Endothelial cell (in vitro differentiated cells): ENCODE measurements at regions not wholly inside any gene's neighbourhood (a gene's known extent, or its start where the extent isn't known, plus 50 kb on each side); places are given as distances from the start of the nearest gene placed in this dataset.

Source experiments
- DNase-seq: peaks from one replicate; pipeline ENCODE4 v3.0.0; 2021; ENCODE audit warnings: low spot score
- H3K27ac Mint-ChIP-seq: one replicate; pipeline ENCODE4 v1.8.0; 2021; ENCODE audit warnings: mixed read lengths, inconsistent platforms; ENCODE audit not compliant: unreplicated experiment
- H3K27me3 Mint-ChIP-seq: one replicate; pipeline ENCODE4 v1.8.0; 2021; ENCODE audit warnings: mild to moderate bottlenecking, moderate library complexity, mixed read lengths, inconsistent platforms; ENCODE audit not compliant: unreplicated experiment
- H3K36me3 Mint-ChIP-seq: one replicate; pipeline ENCODE4 v1.8.0; 2021; ENCODE audit warnings: mild to moderate bottlenecking, low read depth, mixed read lengths, inconsistent platforms; ENCODE audit not compliant: unreplicated experiment
- H3K4me1 Mint-ChIP-seq: one replicate; pipeline ENCODE4 v1.8.0; 2021; ENCODE audit warnings: mild to moderate bottlenecking, mixed read lengths, inconsistent platforms; ENCODE audit not compliant: unreplicated experiment
- H3K4me3 Mint-ChIP-seq: one replicate; pipeline ENCODE4 v1.8.0; 2021; ENCODE audit warnings: mild to moderate bottlenecking, mixed read lengths, inconsistent platforms; ENCODE audit not compliant: unreplicated experiment
- H3K9me3 Mint-ChIP-seq: one replicate; pipeline ENCODE4 v1.8.0; 2021; ENCODE audit warnings: mixed read lengths, inconsistent platforms; ENCODE audit not compliant: unreplicated experiment
- TF ChIP-seq, protein P1 (sequence below): fragments of 200-600 bp; sonication (generic); IDR thresholded peaks from one replicate; pipeline ENCODE4 v1.5.0; 2021; ENCODE audit warnings: antibody characterized with exemption; ENCODE audit not compliant: unreplicated experiment

- TF ChIP-seq, protein P1, sequence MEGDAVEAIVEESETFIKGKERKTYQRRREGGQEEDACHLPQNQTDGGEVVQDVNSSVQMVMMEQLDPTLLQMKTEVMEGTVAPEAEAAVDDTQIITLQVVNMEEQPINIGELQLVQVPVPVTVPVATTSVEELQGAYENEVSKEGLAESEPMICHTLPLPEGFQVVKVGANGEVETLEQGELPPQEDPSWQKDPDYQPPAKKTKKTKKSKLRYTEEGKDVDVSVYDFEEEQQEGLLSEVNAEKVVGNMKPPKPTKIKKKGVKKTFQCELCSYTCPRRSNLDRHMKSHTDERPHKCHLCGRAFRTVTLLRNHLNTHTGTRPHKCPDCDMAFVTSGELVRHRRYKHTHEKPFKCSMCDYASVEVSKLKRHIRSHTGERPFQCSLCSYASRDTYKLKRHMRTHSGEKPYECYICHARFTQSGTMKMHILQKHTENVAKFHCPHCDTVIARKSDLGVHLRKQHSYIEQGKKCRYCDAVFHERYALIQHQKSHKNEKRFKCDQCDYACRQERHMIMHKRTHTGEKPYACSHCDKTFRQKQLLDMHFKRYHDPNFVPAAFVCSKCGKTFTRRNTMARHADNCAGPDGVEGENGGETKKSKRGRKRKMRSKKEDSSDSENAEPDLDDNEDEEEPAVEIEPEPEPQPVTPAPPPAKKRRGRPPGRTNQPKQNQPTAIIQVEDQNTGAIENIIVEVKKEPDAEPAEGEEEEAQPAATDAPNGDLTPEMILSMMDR = no peak
- Mint-ChIP-seq H3K9me3 (no peaks in the 10 kb centered on the region), H3K27ac (no peak overlapping the region), H3K4me1 (no peaks in the 10 kb centered on the region), H3K4me3 (no peak overlapping the region), H3K36me3 (no peaks in the 10 kb centered on the region), H3K27me3 (no peaks in the 10 kb centered on the region)
- DNase-seq = no peak
These were observed 1450.2 kb downstream of the HACE1 start for GRCh38 chr6:103409475-103409874.

GRCh38 chr6:103405321-103405720, 1454.4 kb downstream of the HACE1 start:
- Mint-ChIP-seq H3K27ac (no peak overlapping the region), H3K9me3 (no peaks in the 10 kb centered on the region), H3K4me1 (no peaks in the 10 kb centered on the region), H3K27me3 (no peaks in the 10 kb centered on the region), H3K36me3 (no peaks in the 10 kb centered on the region), H3K4me3 (no peak overlapping the region)
- DNase-seq = no peak
- TF ChIP-seq, protein P1 = no peak

DNA sequence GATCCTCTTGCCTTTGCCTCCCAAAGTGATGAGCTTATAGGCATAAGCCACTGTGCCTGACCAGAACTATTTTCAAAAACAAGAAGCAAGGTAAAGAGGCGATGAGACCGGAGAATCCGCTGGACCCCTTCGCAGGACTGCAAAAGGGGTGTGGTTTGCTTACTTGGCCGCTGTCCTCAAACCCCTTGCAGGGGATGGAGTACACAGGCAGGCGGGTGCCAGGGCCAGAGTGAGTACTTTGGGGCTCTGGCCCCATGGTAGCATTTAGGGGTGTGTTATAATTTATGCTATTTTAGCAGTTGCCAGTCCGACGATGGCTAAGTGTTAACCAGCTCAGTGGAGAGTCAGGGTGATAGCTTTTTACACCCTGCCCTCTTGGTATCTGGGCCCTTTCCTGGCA, 1454.9 kb downstream of the HACE1 start:
- DNase-seq = no peak
- TF ChIP-seq, protein P1 = no peak
- Mint-ChIP-seq H3K36me3 (no peaks in the 10 kb centered on the region), H3K27me3 (no peaks in the 10 kb centered on the region), H3K27ac (no peak overlapping the region), H3K9me3 (no peaks in the 10 kb centered on the region), H3K4me3 (no peak overlapping the region), H3K4me1 (no peaks in the 10 kb centered on the region)

GRCh38 chr6:103396768-103397167, 1463.0 kb downstream of the HACE1 start:
- TF ChIP-seq, protein P1 = no peak
- no peaks in the 10 kb centered on the region for H3K4me1 Mint-ChIP-seq
- no peaks in the 10 kb centered on the region for H3K36me3 Mint-ChIP-seq
- DNase-seq = no peak
- peaks cover 5% of the 10 kb centered on the region for H3K9me3 Mint-ChIP-seq
- H3K27ac Mint-ChIP-seq = no peak overlapping the region
- H3K4me3 Mint-ChIP-seq = no peak overlapping the region
- no peaks in the 10 kb centered on the region for H3K27me3 Mint-ChIP-seq

DNA sequence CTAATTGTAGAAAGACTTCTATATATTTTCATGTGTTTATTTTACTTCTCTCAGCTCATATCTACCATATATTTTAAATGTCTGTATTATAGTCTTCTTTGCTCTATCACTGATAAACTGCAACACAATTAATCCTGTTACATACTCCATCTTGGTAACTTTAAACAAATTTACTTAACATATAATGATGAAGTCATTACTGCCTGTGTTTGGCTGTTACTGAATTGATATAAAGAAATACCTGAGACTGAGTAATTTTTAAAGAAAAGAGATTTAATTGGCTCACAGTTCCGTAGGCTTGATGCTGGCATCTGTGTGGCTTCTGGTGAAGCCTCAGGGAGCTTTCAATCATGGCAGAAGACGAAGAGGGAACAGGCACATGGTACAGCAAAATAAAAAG, 1480.4 kb downstream of the HACE1 start:
- H3K9me3 Mint-ChIP-seq = no peaks in the 10 kb centered on the region
- TF ChIP-seq, protein P1 = no peak
- no peak overlapping the region for H3K4me3 Mint-ChIP-seq
- DNase-seq = no peak
- peaks cover 2% of the 10 kb centered on the region for H3K27me3 Mint-ChIP-seq
- no peaks in the 10 kb centered on the region for H3K4me1 Mint-ChIP-seq
- H3K27ac Mint-ChIP-seq = no peak overlapping the region
- no peaks in the 10 kb centered on the region for H3K36me3 Mint-ChIP-seq
